HG03139 (cell line): ENCODE measurements at regions not wholly inside any gene's neighbourhood (a gene's known extent, or its start where the extent isn't known, plus 50 kb on each side); places are given as distances from the start of the nearest gene placed in this dataset.
"Not testable (repeated sequence)": the region's sequence is repeated elsewhere in the genome, so short reads cannot be mapped to it uniquely, and the experiment has no call there.

Experiments used
- ATAC-seq: cut with Tn5 transposase; IDR thresholded peaks from one replicate; pipeline ENCODE4 v1.9.1; 2021; ENCODE audit not compliant: unreplicated experiment

DNA sequence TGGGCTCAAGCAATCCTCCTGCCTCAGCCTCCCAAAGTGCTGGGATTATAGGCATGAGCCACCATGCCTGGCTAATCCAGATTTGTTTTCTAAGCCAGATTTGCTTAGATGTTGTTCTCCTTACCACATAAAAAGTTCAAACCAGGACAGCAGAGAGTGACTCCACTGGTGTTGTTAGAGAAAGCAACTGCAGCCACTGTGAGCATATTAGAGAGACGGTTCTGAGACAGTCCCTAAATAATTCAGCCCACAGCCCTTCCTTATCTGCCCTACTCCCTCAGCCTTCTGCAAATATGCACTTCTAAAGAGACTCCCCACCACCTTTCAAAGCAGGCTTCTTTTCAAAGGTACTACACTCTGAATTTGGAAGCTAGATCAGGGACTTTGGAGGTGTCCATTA is 96.1 kb downstream of the DRD1 start:
- no peak for ATAC-seq

DNA sequence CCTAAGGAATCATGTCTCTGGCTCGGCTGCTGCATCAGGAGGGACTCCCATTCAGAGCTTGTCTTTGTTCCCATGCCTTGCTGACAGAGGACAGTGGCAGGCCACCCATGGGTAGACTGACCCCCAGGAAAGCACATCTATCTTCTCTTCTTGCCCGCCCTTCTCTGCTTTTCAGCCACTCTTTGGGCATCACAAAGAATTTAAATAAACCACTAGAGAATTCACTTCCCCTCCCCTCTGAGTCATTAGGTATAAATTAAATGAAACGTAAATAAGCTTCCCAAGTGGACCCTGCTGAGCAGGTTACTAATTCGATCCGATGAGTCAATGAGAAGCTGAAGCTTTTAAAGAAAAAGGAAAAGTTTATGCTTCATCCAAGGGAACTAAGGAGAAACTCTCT is 97.0 kb downstream of the DRD1 start:
- ATAC-seq = no peak

- ATAC-seq = no peak
These were observed 99.4 kb downstream of the DRD1 start for GRCh38 chr5:175344331-175345195.

DNA sequence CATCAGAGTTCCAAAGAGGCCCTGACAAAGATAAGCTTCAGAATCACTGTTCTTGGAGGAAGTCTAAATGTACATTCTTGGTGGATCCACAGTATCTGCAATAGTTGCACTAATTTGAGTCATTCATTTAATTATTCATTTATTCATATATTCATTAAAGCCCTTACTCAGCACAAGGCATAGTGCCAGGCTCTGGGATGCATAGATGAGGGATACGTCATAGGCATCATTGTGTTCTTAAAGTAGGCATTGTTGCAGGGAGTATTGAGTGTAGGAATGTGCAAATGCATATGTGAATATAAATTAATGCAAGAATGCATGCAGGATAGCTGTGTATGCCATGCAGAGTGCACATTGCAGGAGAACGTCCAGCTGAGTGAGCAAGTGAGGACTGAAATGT is 100.7 kb downstream of the DRD1 start:
- no peak for ATAC-seq

DNA sequence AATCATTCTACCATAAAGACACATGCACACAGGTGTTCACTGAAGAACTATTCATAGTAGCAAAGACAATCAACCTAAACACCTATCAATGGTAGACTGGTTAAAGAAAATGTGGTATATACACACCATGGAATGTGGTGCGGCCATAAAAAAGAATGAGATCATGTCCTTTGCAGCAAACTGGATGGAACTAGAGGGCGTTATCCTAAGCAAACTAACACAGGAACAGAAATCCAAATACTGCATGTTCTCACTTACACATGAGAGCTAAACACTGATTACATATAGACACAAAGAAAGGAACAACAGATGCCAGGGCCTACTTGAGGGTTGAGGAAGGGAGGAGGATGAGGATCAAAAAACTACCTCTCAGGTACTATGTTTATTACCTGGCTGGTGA is 103.8 kb downstream of the DRD1 start:
- ATAC-seq = no peak

- ATAC-seq = no peak
These were observed 106.3 kb downstream of the DRD1 start for GRCh38 chr5:175337680-175338079.

DNA sequence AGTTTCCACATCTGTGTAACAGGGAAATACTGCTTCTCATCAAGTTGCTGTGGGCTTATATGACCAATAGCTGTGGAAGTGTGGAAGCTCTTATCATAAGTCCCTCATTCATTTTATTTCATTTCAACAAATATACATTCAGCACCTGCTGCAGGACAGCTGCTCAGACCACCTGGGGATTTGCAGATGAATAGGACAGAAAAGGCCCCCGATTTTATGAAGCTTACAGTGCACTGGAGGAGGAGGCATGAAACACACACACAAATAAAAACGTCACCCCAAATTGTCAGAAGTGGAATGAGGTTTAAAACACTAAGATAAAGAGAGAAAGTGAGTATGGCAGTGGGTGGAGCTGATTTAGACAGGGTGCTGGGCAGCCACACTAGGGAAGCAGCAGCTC is 107.2 kb downstream of the DRD1 start:
- no peak for ATAC-seq

- ATAC-seq = no peak
These were observed 108.3 kb downstream of the DRD1 start for GRCh38 chr5:175335691-175336090.

DNA sequence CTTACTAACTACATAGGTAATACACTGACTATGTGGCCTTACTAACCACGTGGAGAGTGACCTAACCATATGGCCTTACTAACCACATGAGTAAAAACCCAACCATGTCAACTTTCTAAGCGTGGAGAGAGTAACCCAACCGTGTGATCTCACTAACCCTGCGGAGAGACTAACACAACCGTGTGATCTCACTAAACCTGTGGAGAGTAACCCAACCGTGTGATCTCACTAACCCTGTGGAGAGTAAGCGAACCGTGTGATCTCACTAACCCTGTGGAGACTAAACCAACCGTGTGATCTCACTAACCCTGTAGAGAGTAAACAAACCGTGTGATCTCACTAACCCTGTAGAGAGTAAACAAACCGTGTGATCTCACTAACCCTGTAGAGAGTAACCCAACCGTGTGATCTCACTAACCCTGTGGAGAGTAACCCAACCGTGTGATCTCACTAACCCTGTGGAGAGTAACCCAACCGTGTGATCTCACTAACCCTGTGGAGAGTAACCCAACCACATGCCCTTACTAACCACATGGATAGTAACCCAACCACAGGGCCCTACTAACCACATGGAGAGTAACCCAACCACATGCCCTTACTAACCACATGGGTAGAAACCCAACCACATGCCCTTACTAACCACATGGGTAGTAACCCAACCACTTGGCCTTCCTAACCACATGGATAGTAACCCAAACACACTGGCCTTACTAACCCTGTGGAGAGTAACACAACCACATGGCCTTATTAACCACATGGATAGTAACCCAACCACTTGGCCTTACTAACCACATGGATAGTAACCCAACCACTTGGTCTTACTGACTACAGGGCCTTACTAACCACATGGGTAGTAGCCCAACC is 112.6 kb downstream of the DRD1 start:
- ATAC-seq = not testable (repeated sequence)

- no peak for ATAC-seq
These were observed 114.0 kb downstream of the DRD1 start for GRCh38 chr5:175329976-175330375.

DNA sequence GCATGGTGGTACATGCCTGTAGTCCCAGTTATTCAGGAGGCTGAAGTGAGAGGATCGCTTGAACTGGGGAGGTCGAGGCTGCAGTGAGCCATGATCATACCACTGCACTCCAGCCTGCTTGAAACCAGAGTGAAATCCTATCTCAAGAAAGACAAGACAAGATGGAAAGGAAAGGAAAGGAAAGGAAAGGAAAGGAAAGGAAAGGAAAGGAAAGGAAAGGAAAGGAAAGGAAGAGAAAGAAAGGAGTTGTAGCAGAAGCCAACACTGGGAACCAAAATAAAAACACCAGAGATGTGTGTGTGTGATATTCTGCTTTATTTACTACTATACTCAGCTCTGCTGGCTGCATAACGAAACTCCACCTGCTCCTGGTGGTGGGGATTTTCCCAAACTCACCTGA is 115.3 kb downstream of the DRD1 start:
- no peak for ATAC-seq

GRCh38 chr5:175328176-175328575 is 115.8 kb downstream of the DRD1 start:
- ATAC-seq = no peak

DNA sequence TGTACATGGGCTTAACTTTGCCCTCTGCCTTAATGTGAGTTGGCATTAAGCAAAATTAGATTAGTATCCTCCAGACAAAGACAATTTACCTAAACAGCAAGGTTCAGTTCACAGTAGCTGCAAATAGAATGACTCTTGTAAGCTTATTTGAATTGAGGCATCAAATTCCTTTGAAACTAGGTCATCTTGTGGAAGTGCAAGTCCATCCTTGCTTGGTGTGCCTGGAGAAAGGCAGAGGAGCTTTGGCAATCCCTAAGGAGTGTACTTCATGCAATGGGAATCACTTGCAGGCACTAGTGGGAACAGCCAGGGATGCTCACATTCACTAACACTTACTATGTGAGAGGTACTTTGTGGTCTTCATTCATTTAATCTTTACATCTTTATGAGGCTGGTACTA is 118.3 kb downstream of the DRD1 start:
- ATAC-seq = no peak

GRCh38 chr5:175321927-175322532 is 122.0 kb downstream of the DRD1 start:
- ATAC-seq = no peak

- no peak for ATAC-seq
These were observed 124.8 kb downstream of the DRD1 start for GRCh38 chr5:175319199-175319598.

GRCh38 chr5:175317872-175318271 is 126.1 kb downstream of the DRD1 start:
- no peak for ATAC-seq

DNA sequence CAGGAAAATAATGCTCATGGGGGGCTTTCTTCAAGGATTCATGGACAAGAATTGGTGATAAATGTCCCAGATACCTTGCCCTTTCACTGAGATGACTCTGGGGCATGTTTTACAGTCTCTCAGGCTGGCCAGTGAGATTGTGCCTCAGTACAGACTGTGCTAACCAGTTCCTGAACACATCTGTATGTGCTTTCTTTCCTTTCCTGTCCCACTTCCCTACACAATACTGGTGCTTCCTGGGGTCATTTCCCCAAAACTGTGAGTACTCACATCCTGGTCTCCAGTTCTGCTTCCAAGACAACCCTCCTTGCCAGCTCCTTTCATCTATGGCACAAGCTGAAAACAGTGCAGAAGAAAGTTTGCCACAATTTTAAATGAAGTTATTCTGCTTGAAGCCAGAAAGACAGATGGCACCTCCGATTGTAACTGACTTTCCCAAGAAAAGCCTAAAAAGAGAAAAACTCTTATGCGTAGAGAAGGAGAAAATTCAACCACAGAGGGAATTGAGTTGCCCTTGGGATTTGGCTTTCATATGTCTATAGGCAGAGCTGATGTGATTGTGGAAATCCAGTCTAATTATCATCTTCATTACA is 134.7 kb downstream of the DRD1 start:
- ATAC-seq = no peak

DNA sequence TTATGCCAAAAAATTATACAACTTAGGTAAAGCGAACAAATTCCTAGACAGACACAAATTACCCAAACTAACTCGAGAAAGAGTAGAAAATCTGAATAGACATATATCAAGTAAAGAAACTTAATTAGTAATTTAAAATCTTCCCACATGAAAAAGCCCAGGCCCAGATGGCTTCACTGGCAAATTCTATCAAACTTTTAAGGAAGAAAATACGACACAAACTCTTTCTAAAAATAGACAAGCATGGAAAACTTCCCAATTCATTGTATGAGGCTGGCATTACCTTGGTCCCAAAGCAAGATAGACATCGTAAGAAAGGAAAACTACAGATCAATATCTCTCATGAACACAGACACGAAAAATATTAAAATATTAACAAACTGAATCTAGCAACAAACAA is 135.3 kb downstream of the DRD1 start:
- no peak for ATAC-seq

DNA sequence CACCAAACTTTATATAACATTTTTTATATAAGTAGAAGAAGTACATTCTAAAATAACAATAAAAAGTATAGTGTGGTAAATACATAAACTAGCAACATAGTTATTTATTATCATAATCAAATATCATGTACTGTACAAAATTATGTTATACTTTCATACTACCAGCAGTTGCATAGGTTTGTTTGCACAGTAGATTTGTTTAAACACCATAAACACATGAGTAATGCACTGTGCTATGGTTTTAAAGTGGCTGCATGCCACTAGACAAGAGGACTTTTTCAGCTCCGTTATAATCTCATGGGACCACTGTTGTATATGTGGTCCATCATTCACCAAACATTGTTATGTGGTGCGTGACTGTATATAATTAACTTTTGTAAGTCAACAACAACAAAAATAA is 137.6 kb downstream of the DRD1 start:
- ATAC-seq = no peak

DNA sequence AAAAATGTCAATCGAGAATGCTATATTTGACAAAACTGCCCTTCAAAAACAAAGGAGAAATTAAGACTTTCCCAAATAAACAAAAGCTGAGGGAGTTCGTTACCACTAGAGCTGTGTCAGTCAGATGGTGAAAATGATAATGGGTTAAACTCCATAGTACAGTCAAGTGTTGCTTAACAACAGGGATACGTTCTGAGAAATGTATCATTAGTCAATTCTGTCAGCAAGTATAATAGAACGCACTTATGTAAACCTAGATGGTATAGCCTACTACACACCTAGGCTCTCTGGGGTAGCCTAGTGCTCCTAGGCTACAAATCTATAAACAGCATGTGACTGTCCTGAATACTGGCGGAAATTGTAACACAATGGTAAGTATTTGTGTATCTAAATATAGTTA is 138.7 kb downstream of the DRD1 start:
- ATAC-seq = no peak

DNA sequence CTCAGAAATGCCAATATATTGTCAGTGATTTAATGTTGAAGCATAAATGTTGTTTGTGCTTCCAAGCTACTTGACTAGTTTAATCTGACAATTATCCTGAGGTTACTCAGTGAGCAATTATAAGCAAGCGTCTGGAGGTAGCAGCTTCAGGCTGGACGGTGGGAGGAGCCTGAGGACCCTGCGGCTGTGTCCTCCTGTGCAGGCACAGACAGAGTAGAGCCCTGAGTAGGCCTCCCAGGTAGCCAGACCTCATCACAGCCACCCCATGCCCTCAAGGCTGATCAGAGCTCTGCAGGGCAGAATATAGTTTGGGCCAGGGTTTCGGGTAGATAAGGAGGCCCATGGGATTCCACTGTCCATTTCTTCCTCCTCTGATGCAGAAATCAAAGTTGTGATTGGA is 153.6 kb downstream of the DRD1 start:
- ATAC-seq = no peak
